ENCODE measurements at regions not wholly inside any gene's neighbourhood (a gene's known extent, or its start where the extent isn't known, plus 50 kb on each side); places are given as distances from the start of the nearest gene placed in this dataset.
"Not testable (repeated sequence)": the region's sequence is repeated elsewhere in the genome, so short reads cannot be mapped to it uniquely, and the experiment has no call there.

DNA sequence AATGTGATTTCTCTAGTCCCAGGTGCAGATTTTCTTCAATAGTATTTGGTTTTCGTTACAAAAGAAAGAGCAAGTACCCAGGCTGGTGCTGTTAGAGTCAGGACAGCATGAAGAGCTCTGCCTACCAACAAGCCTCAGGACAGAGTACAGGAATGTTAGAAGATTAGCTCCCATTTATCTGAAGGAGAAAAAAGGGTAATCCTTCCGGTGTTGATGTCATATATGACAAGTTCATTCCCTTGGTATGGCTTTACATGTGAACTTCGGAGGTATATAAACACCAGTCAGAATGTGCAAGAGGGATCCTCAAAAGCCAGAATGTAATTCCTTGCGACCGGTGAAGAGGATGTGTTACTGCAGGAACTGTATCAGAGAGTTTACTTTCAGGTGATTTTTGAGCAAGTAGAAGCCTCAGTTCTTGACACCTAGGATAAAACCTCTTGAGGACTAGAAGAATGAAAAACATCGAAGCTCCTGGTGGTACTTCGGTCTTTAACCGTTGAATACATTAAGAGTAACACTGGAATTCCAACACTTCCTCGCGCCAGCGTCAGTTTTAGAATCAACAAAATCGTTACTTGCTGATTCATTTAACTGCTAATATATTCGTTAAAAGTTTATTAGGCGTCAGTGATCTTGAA, 194.2 kb upstream of the ZNF184 start:
- Histone ChIP-seq H2AFZ (ENCODE audit: low read length) (no peak overlapping the region), H3K4me2 (ENCODE audit: insufficient read depth, low read length) (peak overlapping the region; percentile 70)

DNA sequence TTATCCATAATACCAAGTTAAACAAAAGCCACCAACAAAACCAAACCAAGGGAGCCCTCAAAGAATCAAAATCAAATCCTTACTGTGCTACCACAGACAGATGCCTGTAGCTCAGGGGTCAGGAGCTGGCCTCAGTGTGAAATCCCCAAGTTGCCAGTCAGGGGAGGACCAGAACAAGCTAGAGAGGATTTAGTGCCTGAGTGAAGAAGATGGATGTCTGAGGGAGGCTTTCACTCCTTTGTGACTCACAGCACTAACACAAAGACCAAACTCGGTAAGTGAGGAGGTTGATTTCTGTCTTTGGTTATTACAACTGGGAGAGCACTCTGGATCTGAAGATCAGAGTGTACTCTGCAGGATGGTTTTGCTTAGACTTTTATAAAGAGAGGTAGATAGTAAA, 189.9 kb upstream of the ZNF184 start:
- H3K4me2 ChIP-seq (ENCODE audit: insufficient read depth, low read length) = no peak overlapping the region
- H3K27ac ChIP-seq (ENCODE audit: low read depth, low read length) = no peak overlapping the region
- no peak for DNase-seq (ENCODE audit: insufficient read length, low spot score, missing footprints)
- H3K9me3 ChIP-seq (ENCODE audit: low read depth, low read length) = no peaks in the 10 kb centered on the region
- no peak overlapping the region for H3K4me3 ChIP-seq (ENCODE audit: insufficient read depth, low read length)
- peaks cover 6% of the 10 kb centered on the region for H3K4me1 ChIP-seq (ENCODE audit: insufficient read depth, low read length)
- peaks cover 12% of the 10 kb centered on the region for H3K27me3 ChIP-seq (ENCODE audit: insufficient read depth, low read length)
- no peaks in the 10 kb centered on the region for H3K36me3 ChIP-seq (ENCODE audit: insufficient read depth, low read length)
- H2AFZ ChIP-seq (ENCODE audit: low read length) = no peak overlapping the region
- H4K20me1 ChIP-seq (ENCODE audit: insufficient read depth, low read length) = no peaks in the 10 kb centered on the region
- TF ChIP-seq CTCF (IDR thresholded peaks at IDR 0.05; ENCODE audit: extremely low read depth, low read depth, low read length) = no peak
- H3K79me2 ChIP-seq (ENCODE audit: insufficient read depth, low read length) = no peaks in the 10 kb centered on the region

More for the DNA sequence above, 194.2 kb upstream of the ZNF184 start:
- Histone ChIP-seq H3K79me2 (ENCODE audit: insufficient read depth, low read length) (no peaks in the 10 kb centered on the region), H3K36me3 (ENCODE audit: insufficient read depth, low read length) (no peaks in the 10 kb centered on the region), H4K20me1 (ENCODE audit: insufficient read depth, low read length) (no peaks in the 10 kb centered on the region), H3K27me3 (ENCODE audit: insufficient read depth, low read length) (peaks cover 12% of the 10 kb centered on the region), H3K4me1 (ENCODE audit: insufficient read depth, low read length) (peaks cover 23% of the 10 kb centered on the region), H3K9me3 (ENCODE audit: low read depth, low read length) (no peaks in the 10 kb centered on the region), H3K27ac (ENCODE audit: low read depth, low read length) (no peak overlapping the region), H3K4me3 (ENCODE audit: insufficient read depth, low read length) (peak overlapping the region; percentile 35)
- no peak for DNase-seq (ENCODE audit: insufficient read length, low spot score, missing footprints)
- no peak for TF ChIP-seq CTCF (IDR thresholded peaks at IDR 0.05; ENCODE audit: extremely low read depth, low read depth, low read length)

DNA sequence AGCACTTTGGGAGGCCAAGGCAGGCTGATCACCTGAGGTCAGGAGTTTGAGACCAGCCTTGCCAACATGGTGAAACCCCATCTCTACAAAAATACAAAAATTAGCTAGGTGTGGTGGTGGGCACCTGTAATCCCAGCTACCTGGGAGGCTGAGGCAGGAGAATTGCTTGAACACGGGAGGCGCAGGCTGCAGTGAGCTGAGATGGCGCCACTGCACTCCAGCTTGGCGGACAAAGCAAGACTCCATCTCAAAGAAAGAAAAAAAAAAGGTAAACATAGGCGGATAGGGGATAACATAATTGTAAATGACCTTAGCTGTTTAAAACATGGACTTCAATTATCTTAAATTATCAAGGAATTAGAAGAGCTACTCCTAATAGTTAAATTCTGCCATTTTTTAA, 189.3 kb upstream of the ZNF184 start:
- H3K4me3 ChIP-seq (ENCODE audit: insufficient read depth, low read length); H3K4me2 ChIP-seq (ENCODE audit: insufficient read depth, low read length); H4K20me1 ChIP-seq (ENCODE audit: insufficient read depth, low read length); H3K27ac ChIP-seq (ENCODE audit: low read depth, low read length); H3K36me3 ChIP-seq (ENCODE audit: insufficient read depth, low read length); DNase-seq (ENCODE audit: insufficient read length, low spot score, missing footprints); H3K9me3 ChIP-seq (ENCODE audit: low read depth, low read length); H3K79me2 ChIP-seq (ENCODE audit: insufficient read depth, low read length); H2AFZ ChIP-seq (ENCODE audit: low read length); H3K4me1 ChIP-seq (ENCODE audit: insufficient read depth, low read length); H3K27me3 ChIP-seq (ENCODE audit: insufficient read depth, low read length): not testable (repeated sequence)

GRCh38 chr6:27653143-27653825, 180.4 kb upstream of the ZNF184 start:
- not testable (repeated sequence) for H3K27ac ChIP-seq (ENCODE audit: low read depth, low read length); H3K79me2 ChIP-seq (ENCODE audit: insufficient read depth, low read length); H3K4me2 ChIP-seq (ENCODE audit: insufficient read depth, low read length)

DNA sequence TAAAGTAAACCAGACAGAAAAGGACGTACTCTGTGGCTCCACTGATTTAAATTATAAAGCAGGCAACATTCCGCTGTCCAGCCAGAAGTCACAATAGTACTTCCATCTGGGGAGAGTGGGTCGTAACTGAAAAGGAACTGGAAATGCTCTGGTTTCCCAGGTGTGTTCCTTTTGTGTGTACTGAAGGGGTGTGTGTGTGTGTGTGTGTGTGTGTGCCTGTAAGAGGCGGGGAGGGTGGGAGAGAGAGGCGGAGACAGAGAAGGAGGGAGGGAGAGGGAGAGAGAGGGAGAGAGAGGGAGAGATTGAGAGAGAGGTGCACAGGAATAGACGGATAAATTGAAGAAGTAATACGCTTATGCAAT, 178.4 kb upstream of the ZNF184 start:
- TF ChIP-seq CTCF (IDR thresholded peaks at IDR 0.05; ENCODE audit: extremely low read depth, low read depth, low read length) = no peak
- Histone ChIP-seq H3K4me3 (ENCODE audit: insufficient read depth, low read length) (no peak overlapping the region), H3K79me2 (ENCODE audit: insufficient read depth, low read length) (no peaks in the 10 kb centered on the region), H3K27ac (ENCODE audit: low read depth, low read length) (no peak overlapping the region), H3K9me3 (ENCODE audit: low read depth, low read length) (no peaks in the 10 kb centered on the region), H3K4me1 (ENCODE audit: insufficient read depth, low read length) (no peaks in the 10 kb centered on the region), H4K20me1 (ENCODE audit: insufficient read depth, low read length) (no peaks in the 10 kb centered on the region), H3K27me3 (ENCODE audit: insufficient read depth, low read length) (no peaks in the 10 kb centered on the region), H2AFZ (ENCODE audit: low read length) (no peak overlapping the region), H3K36me3 (ENCODE audit: insufficient read depth, low read length) (no peaks in the 10 kb centered on the region), H3K4me2 (ENCODE audit: insufficient read depth, low read length) (peak overlapping the region; percentile 34)
- DNase-seq (ENCODE audit: insufficient read length, low spot score, missing footprints) = no peak

More at GRCh38 chr6:27653143-27653825, 180.4 kb upstream of the ZNF184 start:
- not testable (repeated sequence) for H2AFZ ChIP-seq (ENCODE audit: low read length); H3K27me3 ChIP-seq (ENCODE audit: insufficient read depth, low read length); H3K36me3 ChIP-seq (ENCODE audit: insufficient read depth, low read length); H3K4me1 ChIP-seq (ENCODE audit: insufficient read depth, low read length); H4K20me1 ChIP-seq (ENCODE audit: insufficient read depth, low read length); H3K9me3 ChIP-seq (ENCODE audit: low read depth, low read length); H3K4me3 ChIP-seq (ENCODE audit: insufficient read depth, low read length); DNase-seq (ENCODE audit: insufficient read length, low spot score, missing footprints)

Data from osteoblast (primary cell).